Karpas-422 (cell line): ENCODE measurements at regions not wholly inside any gene's neighbourhood (a gene's known extent, or its start where the extent isn't known, plus 50 kb on each side); places are given as distances from the start of the nearest gene placed in this dataset.
"Not testable (repeated sequence)": the region's sequence is repeated elsewhere in the genome, so short reads cannot be mapped to it uniquely, and the experiment has no call there.

Experiments used
- DNase-seq: peaks from one replicate; pipeline ENCODE4 v3.0.0-alpha.2; 2015
- H2AFZ ChIP-seq: fragments of 200-600 bp; sonication (generic); 2 replicates; pipeline ENCODE4 v1.6.1; 2014; ENCODE audit warnings: antibody characterized with exemption, low read length, mixed read lengths
- H3K27ac ChIP-seq: fragments of 200-600 bp; sonication (generic); 2 replicates; pipeline ENCODE4 v1.5.1; 2014; ENCODE audit warnings: mild to moderate bottlenecking, low read length, moderate library complexity
- H3K27me3 ChIP-seq: fragments of 200-600 bp; sonication (generic); 2 replicates; pipeline ENCODE4 v1.6.1; 2014; ENCODE audit warnings: low read length, mixed read lengths
- H3K36me3 ChIP-seq: fragments of 200-600 bp; sonication (generic); 2 replicates; pipeline ENCODE4 v1.6.1; 2014; ENCODE audit warnings: low read length, mixed read lengths; ENCODE audit not compliant: insufficient read depth
- H3K4me1 ChIP-seq: fragments of 200-600 bp; sonication (generic); 2 replicates; pipeline ENCODE4 v1.6.1; 2014; ENCODE audit warnings: mild to moderate bottlenecking, low read length, mixed read lengths
- H3K4me2 ChIP-seq: fragments of 200-600 bp; sonication (generic); 2 replicates; pipeline ENCODE4 v1.6.1; 2014; ENCODE audit warnings: low read length, low read depth, mild to moderate bottlenecking; ENCODE audit not compliant: poor library complexity, severe bottlenecking
- H3K4me3 ChIP-seq: fragments of 200-600 bp; sonication (generic); 2 replicates; pipeline ENCODE4 v1.5.1; 2014; ENCODE audit warnings: mild to moderate bottlenecking, antibody characterized with exemption, low read length, mixed read lengths
- H3K79me2 ChIP-seq: fragments of 200-600 bp; sonication (generic); 2 replicates; pipeline ENCODE4 v1.6.1; 2014; ENCODE audit warnings: mild to moderate bottlenecking, low read length, mixed read lengths
- H3K9ac ChIP-seq: fragments of 200-600 bp; sonication (generic); 2 replicates; pipeline ENCODE4 v1.6.0; 2014; ENCODE audit warnings: low read length
- H3K9me2 ChIP-seq: fragments of 200-600 bp; sonication (generic), shearing (Covaris generic); replicated peaks from 2 replicates; pipeline ENCODE4 v1.6.0; 2014; ENCODE audit warnings: mild to moderate bottlenecking, low read length, moderate library complexity; ENCODE audit not compliant: insufficient read depth
- H3K9me3 ChIP-seq: fragments of 300-700, 200-600 bp; sonication (generic); 2 replicates; pipeline ENCODE4 v1.6.1; 2014; ENCODE audit warnings: low read length, mixed read lengths
- H4K20me1 ChIP-seq: fragments of 200-600 bp; sonication (generic); 2 replicates; pipeline ENCODE4 v1.6.1; 2014; ENCODE audit warnings: mild to moderate bottlenecking, antibody characterized with exemption, low read length, low read depth; ENCODE audit not compliant: insufficient read depth

GRCh38 chr17:70288540-70289290 is 119.4 kb downstream of the KCNJ2 start:
- no peak overlapping the region for H3K4me2 ChIP-seq
- H3K9ac ChIP-seq, result no peak overlapping the region
- no peaks in the 10 kb centered on the region for H4K20me1 ChIP-seq
- H3K4me3 ChIP-seq, result no peak overlapping the region
- no peaks in the 10 kb centered on the region for H3K27me3 ChIP-seq
- no peak overlapping the region for H3K27ac ChIP-seq
- no peaks in the 10 kb centered on the region for H3K9me3 ChIP-seq
- no peak overlapping the region for H2AFZ ChIP-seq
- H3K79me2 ChIP-seq, result no peaks in the 10 kb centered on the region
- no peaks in the 10 kb centered on the region for H3K36me3 ChIP-seq
- DNase-seq, result no peak
- H3K9me2 ChIP-seq, result no peaks in the 10 kb centered on the region
- H3K4me1 ChIP-seq, result no peaks in the 10 kb centered on the region

- no peak overlapping the region for H3K4me3 ChIP-seq
- no peaks in the 10 kb centered on the region for H4K20me1 ChIP-seq
- no peak overlapping the region for H3K4me2 ChIP-seq
- H3K9me3 ChIP-seq, result no peaks in the 10 kb centered on the region
- H3K9ac ChIP-seq, result no peak overlapping the region
- no peaks in the 10 kb centered on the region; the same call in 1 of the 2 replicates for H3K9me2 ChIP-seq
- no peaks in the 10 kb centered on the region for H3K27me3 ChIP-seq
- H3K36me3 ChIP-seq, result no peaks in the 10 kb centered on the region
- H3K27ac ChIP-seq, result no peak overlapping the region
- H3K4me1 ChIP-seq, result no peaks in the 10 kb centered on the region
- H2AFZ ChIP-seq, result no peak overlapping the region
- H3K79me2 ChIP-seq, result no peaks in the 10 kb centered on the region
- DNase-seq, result no peak
Measured at GRCh38 chr17:70290770-70291169, 121.4 kb downstream of the KCNJ2 start.

GRCh38 chr17:70292366-70292765 is 123.0 kb downstream of the KCNJ2 start:
- H3K4me1 ChIP-seq, result no peaks in the 10 kb centered on the region
- H3K27ac ChIP-seq, result no peak overlapping the region
- no peaks in the 10 kb centered on the region for H4K20me1 ChIP-seq
- H3K9me3 ChIP-seq, result no peaks in the 10 kb centered on the region
- no peaks in the 10 kb centered on the region for H3K27me3 ChIP-seq
- DNase-seq, result no peak
- H3K9me2 ChIP-seq, result no peaks in the 10 kb centered on the region; the same call in 1 of the 2 replicates
- H2AFZ ChIP-seq, result no peak overlapping the region
- no peaks in the 10 kb centered on the region for H3K36me3 ChIP-seq
- no peaks in the 10 kb centered on the region for H3K79me2 ChIP-seq
- no peak overlapping the region for H3K9ac ChIP-seq
- H3K4me3 ChIP-seq, result no peak overlapping the region
- H3K4me2 ChIP-seq, result no peak overlapping the region

GRCh38 chr17:70293564-70294310 is 124.4 kb downstream of the KCNJ2 start:
- not testable (repeated sequence) for H2AFZ ChIP-seq, DNase-seq, H3K9ac ChIP-seq, H3K27me3 ChIP-seq, H3K36me3 ChIP-seq, H3K27ac ChIP-seq, H3K79me2 ChIP-seq, H3K4me3 ChIP-seq, H3K9me3 ChIP-seq, H3K4me2 ChIP-seq, H4K20me1 ChIP-seq, H3K4me1 ChIP-seq, H3K9me2 ChIP-seq

- H3K9me3 ChIP-seq, result no peaks in the 10 kb centered on the region
- no peak overlapping the region for H2AFZ ChIP-seq
- no peaks in the 10 kb centered on the region for H4K20me1 ChIP-seq
- H3K4me2 ChIP-seq, result no peak overlapping the region
- H3K27me3 ChIP-seq, result no peaks in the 10 kb centered on the region
- no peaks in the 10 kb centered on the region for H3K4me1 ChIP-seq
- no peak overlapping the region for H3K4me3 ChIP-seq
- no peak for DNase-seq
- no peak overlapping the region for H3K9ac ChIP-seq
- H3K36me3 ChIP-seq, result no peaks in the 10 kb centered on the region
- H3K79me2 ChIP-seq, result no peaks in the 10 kb centered on the region
- H3K27ac ChIP-seq, result no peak overlapping the region
- no peaks in the 10 kb centered on the region; the same call in 1 of the 2 replicates for H3K9me2 ChIP-seq
Measured at GRCh38 chr17:70295329-70295728, 126.0 kb downstream of the KCNJ2 start.

- DNase-seq, result no peak
- H3K27me3 ChIP-seq, result no peaks in the 10 kb centered on the region
- H3K9ac ChIP-seq, result no peak overlapping the region
- no peak overlapping the region for H3K4me2 ChIP-seq
- no peaks in the 10 kb centered on the region for H3K79me2 ChIP-seq
- no peaks in the 10 kb centered on the region for H3K4me1 ChIP-seq
- no peaks in the 10 kb centered on the region for H3K36me3 ChIP-seq
- no peak overlapping the region for H3K27ac ChIP-seq
- H3K9me3 ChIP-seq, result no peaks in the 10 kb centered on the region
- H3K9me2 ChIP-seq, result no peaks in the 10 kb centered on the region; the same call in 1 of the 2 replicates
- H4K20me1 ChIP-seq, result no peaks in the 10 kb centered on the region
- H2AFZ ChIP-seq, result no peak overlapping the region
- no peak overlapping the region for H3K4me3 ChIP-seq
Measured at GRCh38 chr17:70295731-70296130, 126.4 kb downstream of the KCNJ2 start.

GRCh38 chr17:70296456-70296855 is 127.1 kb downstream of the KCNJ2 start:
- DNase-seq, result no peak
- no peaks in the 10 kb centered on the region for H3K4me1 ChIP-seq
- H3K27ac ChIP-seq, result no peak overlapping the region
- H2AFZ ChIP-seq, result no peak overlapping the region
- H3K36me3 ChIP-seq, result no peaks in the 10 kb centered on the region
- H3K4me3 ChIP-seq, result no peak overlapping the region
- no peaks in the 10 kb centered on the region for H3K79me2 ChIP-seq
- no peaks in the 10 kb centered on the region for H4K20me1 ChIP-seq
- no peaks in the 10 kb centered on the region for H3K27me3 ChIP-seq
- no peaks in the 10 kb centered on the region for H3K9me3 ChIP-seq
- H3K4me2 ChIP-seq, result no peak overlapping the region
- no peaks in the 10 kb centered on the region; the same call in 1 of the 2 replicates for H3K9me2 ChIP-seq
- H3K9ac ChIP-seq, result no peak overlapping the region

GRCh38 chr17:70297397-70297796 is 128.1 kb downstream of the KCNJ2 start:
- Histone ChIP-seq H3K27me3 (no peaks in the 10 kb centered on the region), H3K9me3 (no peaks in the 10 kb centered on the region), H3K79me2 (no peaks in the 10 kb centered on the region), H3K27ac (no peak overlapping the region), H3K36me3 (no peaks in the 10 kb centered on the region), H3K9me2 (no peaks in the 10 kb centered on the region; the same call in 1 of the 2 replicates), H3K4me3 (no peak overlapping the region), H3K4me1 (no peaks in the 10 kb centered on the region), H4K20me1 (no peaks in the 10 kb centered on the region), H3K4me2 (no peak overlapping the region), H3K9ac (no peak overlapping the region), H2AFZ (no peak overlapping the region)
- no peak for DNase-seq
